ENCODE measurements at regions not wholly inside any gene's neighbourhood (a gene's known extent, or its start where the extent isn't known, plus 50 kb on each side); places are given as distances from the start of the nearest gene placed in this dataset.

GRCh38 chr4:137663251-137664045, 131.2 kb upstream of the PCDH18 start:
- no peak for DNase-seq (ENCODE audit: extremely low read depth, low read depth)

GRCh38 chr4:137661693-137662092, 129.4 kb upstream of the PCDH18 start:
- DNase-seq (ENCODE audit: extremely low read depth, low read depth): no peak
- TF ChIP-seq CTCF (IDR thresholded peaks at IDR 0.05; ENCODE audit: low read depth, low read length): no peak

More at GRCh38 chr4:137663251-137664045, 131.2 kb upstream of the PCDH18 start:
- TF ChIP-seq CTCF (IDR thresholded peaks at IDR 0.05; ENCODE audit: low read depth, low read length): no peak

GRCh38 chr4:137660211-137660610, 127.9 kb upstream of the PCDH18 start:
- no peak for TF ChIP-seq CTCF (IDR thresholded peaks at IDR 0.05; ENCODE audit: low read depth, low read length)
- no peak for DNase-seq (ENCODE audit: extremely low read depth, low read depth)

GRCh38 chr4:137659431-137659830, 127.1 kb upstream of the PCDH18 start:
- no peak for TF ChIP-seq CTCF (IDR thresholded peaks at IDR 0.05; ENCODE audit: low read depth, low read length)
- DNase-seq (ENCODE audit: extremely low read depth, low read depth): peak; percentile 24

- no peak for DNase-seq (ENCODE audit: extremely low read depth, low read depth)
- no peak for TF ChIP-seq CTCF (IDR thresholded peaks at IDR 0.05; ENCODE audit: low read depth, low read length)
Measured at GRCh38 chr4:137656661-137657060, 124.4 kb upstream of the PCDH18 start.

- no peak for TF ChIP-seq CTCF (IDR thresholded peaks at IDR 0.05; ENCODE audit: low read depth, low read length)
- DNase-seq (ENCODE audit: extremely low read depth, low read depth): no peak
Measured at GRCh38 chr4:137655302-137655701, 123.0 kb upstream of the PCDH18 start.

GRCh38 chr4:137651128-137651527, 118.8 kb upstream of the PCDH18 start:
- TF ChIP-seq CTCF (IDR thresholded peaks at IDR 0.05; ENCODE audit: low read depth, low read length): no peak
- DNase-seq (ENCODE audit: extremely low read depth, low read depth): no peak
